ENCODE measurements at regions not wholly inside any gene's neighbourhood (a gene's known extent, or its start where the extent isn't known, plus 50 kb on each side); places are given as distances from the start of the nearest gene placed in this dataset.

- no peak for DNase-seq
These were observed 54.0 kb upstream of the GTF3A start for GRCh38 chr13:27370305-27370872.

- DNase-seq, result no peak
These were observed 52.5 kb upstream of the GTF3A start for GRCh38 chr13:27371932-27372331.

DNA sequence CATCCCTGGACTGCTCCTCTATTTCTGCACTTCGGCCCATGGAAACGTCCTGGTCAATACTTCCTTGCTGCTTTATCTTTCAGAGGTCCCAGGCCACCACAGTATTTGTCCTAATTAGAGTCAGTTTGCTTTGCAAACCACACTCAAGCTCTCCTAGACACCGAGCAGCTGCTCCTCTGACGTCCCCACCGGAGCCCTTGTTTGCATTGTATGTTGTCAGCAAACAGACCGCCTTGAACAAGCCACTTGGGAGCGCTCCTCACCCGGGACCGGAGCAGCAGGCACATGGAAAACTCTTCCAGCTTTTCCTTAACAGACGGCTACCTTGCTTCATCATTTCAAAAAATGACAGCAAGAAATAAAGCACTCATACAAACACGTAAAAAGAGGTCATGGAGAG lies 51.5 kb upstream of the GTF3A start:
- peak; percentile 77 for DNase-seq

DNA sequence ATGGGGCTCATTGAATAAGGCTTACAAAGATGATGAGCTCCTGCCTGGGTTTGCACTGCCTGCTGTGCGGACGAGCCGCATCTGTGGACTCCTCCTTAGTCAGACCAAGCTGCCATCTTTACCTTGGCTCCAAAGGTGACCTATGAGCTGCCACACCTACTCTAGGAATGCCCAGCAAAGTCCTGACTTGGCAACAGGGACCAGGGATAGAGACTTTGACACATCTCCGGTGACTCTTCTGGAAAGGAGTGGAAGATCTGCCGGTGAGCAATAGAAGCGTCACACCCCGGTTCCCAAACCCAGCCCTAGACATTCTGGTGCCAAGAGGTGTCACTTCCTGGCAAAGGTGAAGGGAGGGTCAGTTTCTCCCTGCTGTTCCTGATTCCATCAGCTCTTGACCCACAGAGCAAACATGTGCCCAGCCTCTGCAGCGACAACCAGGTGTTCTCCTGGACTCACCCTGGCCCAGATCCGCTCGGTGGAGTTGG lies 50.2 kb upstream of the GTF3A start:
- DNase-seq, result no peak

Data from NCI-H524 treated with DMSO at 0.1 percent for 48 hours (cell line).